Activated naive CD4-positive, alpha-beta T cell treated with anti-CD3 and anti-CD28 coated beads for 36 hours (primary cell): ENCODE measurements at regions not wholly inside any gene's neighbourhood (a gene's known extent, or its start where the extent isn't known, plus 50 kb on each side); places are given as distances from the start of the nearest gene placed in this dataset.

Experiments
- CTCF ChIA-PET: fragments of 350-600 bp; sonication (Branson Sonifier 250); formaldehyde crosslinking; loops from one replicate; lab custom pipeline; 2021; ENCODE audit warnings: antibody characterized with exemption; lab: Charles Lee
- DNase-seq: peaks from one replicate; pipeline ENCODE4 v3.0.0-alpha.2; 2020
- H3K27ac Mint-ChIP-seq: one replicate; pipeline ENCODE4 v1.8.0; 2021; ENCODE audit warnings: mild to moderate bottlenecking, mixed read lengths
- H3K27me3 Mint-ChIP-seq: one replicate; pipeline ENCODE4 v1.8.0; 2021; ENCODE audit warnings: low read depth, mixed read lengths
- H3K36me3 Mint-ChIP-seq: one replicate; pipeline ENCODE4 v1.8.0; 2021; ENCODE audit warnings: low read depth, mixed read lengths
- H3K4me1 Mint-ChIP-seq: one replicate; pipeline ENCODE4 v1.8.0; 2021; ENCODE audit warnings: low read depth, mixed read lengths
- H3K4me3 Mint-ChIP-seq: one replicate; pipeline ENCODE4 v1.8.0; 2021; ENCODE audit warnings: mild to moderate bottlenecking, moderate library complexity, mixed read lengths
- H3K9me3 Mint-ChIP-seq: one replicate; pipeline ENCODE4 v1.8.0; 2021; ENCODE audit warnings: mixed read lengths
- intact Hi-C: fragments of 100-400 bp; cut with micrococcal nuclease; formaldehyde crosslinking; loops from one replicate; pipeline ENCODE4 v1.15.1; 2023

GRCh38 chr1:87179851-87180519, 148.7 kb upstream of the LMO4 start:
- no peak overlapping the region for H3K27ac Mint-ChIP-seq
- CTCF ChIA-PET = no interaction called here
- intact Hi-C loops = no loop called here

GRCh38 chr1:87180682-87181081, 148.0 kb upstream of the LMO4 start:
- H3K9me3 Mint-ChIP-seq = no peaks in the 10 kb centered on the region
- DNase-seq = no peak
- CTCF ChIA-PET = no interaction called here
- no peak overlapping the region for H3K27ac Mint-ChIP-seq
- intact Hi-C loops = no loop called here
- H3K4me1 Mint-ChIP-seq = no peaks in the 10 kb centered on the region
- no peak overlapping the region for H3K4me3 Mint-ChIP-seq
- no peaks in the 10 kb centered on the region for H3K36me3 Mint-ChIP-seq
- H3K27me3 Mint-ChIP-seq = peaks cover 15% of the 10 kb centered on the region

More at GRCh38 chr1:87179851-87180519, 148.7 kb upstream of the LMO4 start:
- Mint-ChIP-seq H3K36me3 (no peaks in the 10 kb centered on the region), H3K27me3 (peaks cover 15% of the 10 kb centered on the region), H3K9me3 (no peaks in the 10 kb centered on the region), H3K4me1 (no peaks in the 10 kb centered on the region), H3K4me3 (no peak overlapping the region)
- DNase-seq = no peak

- Mint-ChIP-seq H3K9me3 (no peaks in the 10 kb centered on the region), H3K4me1 (no peaks in the 10 kb centered on the region), H3K36me3 (no peaks in the 10 kb centered on the region), H3K27ac (no peak overlapping the region), H3K27me3 (peaks cover 19% of the 10 kb centered on the region), H3K4me3 (no peak overlapping the region)
- intact Hi-C loops = no loop called here
- no peak for DNase-seq
- CTCF ChIA-PET = no interaction called here
Observed at GRCh38 chr1:87182611-87183010, 146.1 kb upstream of the LMO4 start.

GRCh38 chr1:87185077-87185476, 143.6 kb upstream of the LMO4 start:
- DNase-seq = no peak
- Mint-ChIP-seq H3K9me3 (no peaks in the 10 kb centered on the region), H3K4me1 (no peaks in the 10 kb centered on the region), H3K4me3 (no peak overlapping the region), H3K27me3 (peaks cover 17% of the 10 kb centered on the region), H3K27ac (no peak overlapping the region), H3K36me3 (no peaks in the 10 kb centered on the region)
- intact Hi-C loops = no loop called here
- CTCF ChIA-PET = no interaction called here

- Mint-ChIP-seq H3K36me3 (no peaks in the 10 kb centered on the region), H3K4me3 (no peak overlapping the region), H3K27ac (no peak overlapping the region), H3K4me1 (no peaks in the 10 kb centered on the region), H3K9me3 (no peaks in the 10 kb centered on the region), H3K27me3 (peaks cover 20% of the 10 kb centered on the region)
- DNase-seq = no peak
- intact Hi-C loops = no loop called here
- CTCF ChIA-PET = interaction anchor here (0.9 kb wide), 1 partner anchor 34 kb away, joined by 3 read pairs; no protein-coding TSS in a partner anchor
Observed at GRCh38 chr1:87186346-87186745, 142.3 kb upstream of the LMO4 start.

GRCh38 chr1:87188640-87189039, 140.0 kb upstream of the LMO4 start:
- Mint-ChIP-seq H3K4me3 (no peak overlapping the region), H3K27me3 (peaks cover 19% of the 10 kb centered on the region), H3K9me3 (no peaks in the 10 kb centered on the region), H3K36me3 (no peaks in the 10 kb centered on the region), H3K27ac (no peak overlapping the region), H3K4me1 (no peaks in the 10 kb centered on the region)
- intact Hi-C loops = no loop called here
- CTCF ChIA-PET = no interaction called here
- DNase-seq = no peak

GRCh38 chr1:87190402-87190801, 138.3 kb upstream of the LMO4 start:
- intact Hi-C loops = no loop called here
- no peaks in the 10 kb centered on the region for H3K36me3 Mint-ChIP-seq

GRCh38 chr1:87191646-87192045, 137.0 kb upstream of the LMO4 start:
- Mint-ChIP-seq H3K4me1 (no peaks in the 10 kb centered on the region), H3K4me3 (no peak overlapping the region), H3K9me3 (peaks cover 8% of the 10 kb centered on the region), H3K27ac (no peak overlapping the region), H3K36me3 (no peaks in the 10 kb centered on the region), H3K27me3 (peaks cover 15% of the 10 kb centered on the region)
- intact Hi-C loops = no loop called here
- DNase-seq = no peak
- CTCF ChIA-PET = no interaction called here

More at GRCh38 chr1:87190402-87190801, 138.3 kb upstream of the LMO4 start:
- H3K4me3 Mint-ChIP-seq = no peak overlapping the region
- CTCF ChIA-PET = no interaction called here
- H3K4me1 Mint-ChIP-seq = no peaks in the 10 kb centered on the region
- no peak for DNase-seq
- peaks cover 6% of the 10 kb centered on the region for H3K9me3 Mint-ChIP-seq
- H3K27me3 Mint-ChIP-seq = peaks cover 16% of the 10 kb centered on the region
- H3K27ac Mint-ChIP-seq = no peak overlapping the region

- no peak overlapping the region for H3K27ac Mint-ChIP-seq
- peaks cover 17% of the 10 kb centered on the region for H3K27me3 Mint-ChIP-seq
- no peaks in the 10 kb centered on the region for H3K4me1 Mint-ChIP-seq
- intact Hi-C loops = no loop called here
- DNase-seq = no peak
- no peak overlapping the region for H3K4me3 Mint-ChIP-seq
- H3K36me3 Mint-ChIP-seq = no peaks in the 10 kb centered on the region
- CTCF ChIA-PET = no interaction called here
- H3K9me3 Mint-ChIP-seq = peaks cover 8% of the 10 kb centered on the region
Observed at GRCh38 chr1:87194271-87194774, 134.4 kb upstream of the LMO4 start.

- H3K27me3 Mint-ChIP-seq = peaks cover 22% of the 10 kb centered on the region
Observed at GRCh38 chr1:87194856-87195255, 133.8 kb upstream of the LMO4 start.

GRCh38 chr1:87196110-87196827, 132.4 kb upstream of the LMO4 start:
- intact Hi-C loops = no loop called here
- CTCF ChIA-PET = no interaction called here
- no peak overlapping the region for H3K27ac Mint-ChIP-seq
- DNase-seq = no peak
- no peak overlapping the region for H3K4me3 Mint-ChIP-seq
- H3K27me3 Mint-ChIP-seq = peaks cover 29% of the 10 kb centered on the region
- peaks cover 8% of the 10 kb centered on the region for H3K9me3 Mint-ChIP-seq
- H3K36me3 Mint-ChIP-seq = no peaks in the 10 kb centered on the region
- H3K4me1 Mint-ChIP-seq = no peaks in the 10 kb centered on the region

More at GRCh38 chr1:87194856-87195255, 133.8 kb upstream of the LMO4 start:
- DNase-seq = no peak
- Mint-ChIP-seq H3K36me3 (no peaks in the 10 kb centered on the region), H3K27ac (no peak overlapping the region), H3K9me3 (peaks cover 8% of the 10 kb centered on the region), H3K4me3 (no peak overlapping the region), H3K4me1 (no peaks in the 10 kb centered on the region)
- intact Hi-C loops = no loop called here
- CTCF ChIA-PET = no interaction called here

GRCh38 chr1:87197156-87197555, 131.5 kb upstream of the LMO4 start:
- Mint-ChIP-seq H3K4me1 (no peaks in the 10 kb centered on the region), H3K27me3 (peaks cover 32% of the 10 kb centered on the region), H3K27ac (no peak overlapping the region), H3K4me3 (no peak overlapping the region), H3K36me3 (no peaks in the 10 kb centered on the region), H3K9me3 (peaks cover 8% of the 10 kb centered on the region)
- CTCF ChIA-PET = no interaction called here
- intact Hi-C loops = no loop called here
- DNase-seq = no peak

- H3K9me3 Mint-ChIP-seq = peaks cover 8% of the 10 kb centered on the region
- no peaks in the 10 kb centered on the region for H3K36me3 Mint-ChIP-seq
- H3K27ac Mint-ChIP-seq = no peak overlapping the region
- H3K4me3 Mint-ChIP-seq = no peak overlapping the region
- H3K27me3 Mint-ChIP-seq = peaks cover 35% of the 10 kb centered on the region
- H3K4me1 Mint-ChIP-seq = peaks cover 3% of the 10 kb centered on the region
- CTCF ChIA-PET = no interaction called here
- intact Hi-C loops = no loop called here
- DNase-seq = no peak
Observed at GRCh38 chr1:87197641-87198040, 131.0 kb upstream of the LMO4 start.
